DOHH2 (cell line): ENCODE measurements at regions not wholly inside any gene's neighbourhood (a gene's known extent, or its start where the extent isn't known, plus 50 kb on each side); places are given as distances from the start of the nearest gene placed in this dataset.

Experiments
- EZH2phosphoT487 ChIP-seq: fragments of 200-600 bp; sonication (generic); IDR thresholded peaks from 2 replicates; pipeline ENCODE4 v1.6.1; 2017; ENCODE audit warnings: borderline replicate concordance, mild to moderate bottlenecking, antibody characterized with exemption, low read length, moderate library complexity, mixed read lengths
- TF ChIP-seq, protein P1 (sequence below): fragments of 200-600 bp; sonication (generic); IDR thresholded peaks from one replicate; pipeline ENCODE4 v1.5.1; 2014; ENCODE audit warnings: antibody characterized with exemption, mild to moderate bottlenecking, low read depth, low read length; ENCODE audit not compliant: poor library complexity, severe bottlenecking

DNA sequence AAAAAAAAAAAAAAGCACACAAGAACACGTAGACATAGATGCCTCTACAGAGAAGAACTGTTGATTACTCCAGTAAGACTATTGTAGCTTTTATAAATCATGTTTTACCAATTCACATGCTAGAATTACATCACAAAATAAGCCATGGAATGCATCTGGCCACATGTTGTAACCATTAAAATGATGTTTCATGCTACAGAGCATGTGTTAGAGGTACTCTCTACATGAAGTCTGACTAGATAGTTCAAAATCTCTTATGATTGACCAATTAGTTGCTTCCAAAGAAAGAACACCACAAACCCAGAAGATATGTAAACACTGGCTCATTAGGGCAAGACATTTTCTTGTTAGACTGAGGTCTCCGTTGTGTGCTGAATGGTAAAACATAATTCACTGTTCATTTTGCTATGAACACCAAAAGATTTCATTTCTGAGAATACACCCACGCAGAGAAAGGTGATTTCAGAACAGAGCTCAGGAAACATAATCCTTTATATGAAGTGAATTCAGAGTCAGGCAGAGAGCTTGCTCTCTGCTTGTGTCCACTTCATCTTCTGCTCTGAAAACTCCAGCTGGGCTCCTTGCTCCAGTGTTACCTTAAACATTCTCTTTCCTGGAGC, 411.4 kb upstream of the SOX9 start:
- TF ChIP-seq, protein P1, sequence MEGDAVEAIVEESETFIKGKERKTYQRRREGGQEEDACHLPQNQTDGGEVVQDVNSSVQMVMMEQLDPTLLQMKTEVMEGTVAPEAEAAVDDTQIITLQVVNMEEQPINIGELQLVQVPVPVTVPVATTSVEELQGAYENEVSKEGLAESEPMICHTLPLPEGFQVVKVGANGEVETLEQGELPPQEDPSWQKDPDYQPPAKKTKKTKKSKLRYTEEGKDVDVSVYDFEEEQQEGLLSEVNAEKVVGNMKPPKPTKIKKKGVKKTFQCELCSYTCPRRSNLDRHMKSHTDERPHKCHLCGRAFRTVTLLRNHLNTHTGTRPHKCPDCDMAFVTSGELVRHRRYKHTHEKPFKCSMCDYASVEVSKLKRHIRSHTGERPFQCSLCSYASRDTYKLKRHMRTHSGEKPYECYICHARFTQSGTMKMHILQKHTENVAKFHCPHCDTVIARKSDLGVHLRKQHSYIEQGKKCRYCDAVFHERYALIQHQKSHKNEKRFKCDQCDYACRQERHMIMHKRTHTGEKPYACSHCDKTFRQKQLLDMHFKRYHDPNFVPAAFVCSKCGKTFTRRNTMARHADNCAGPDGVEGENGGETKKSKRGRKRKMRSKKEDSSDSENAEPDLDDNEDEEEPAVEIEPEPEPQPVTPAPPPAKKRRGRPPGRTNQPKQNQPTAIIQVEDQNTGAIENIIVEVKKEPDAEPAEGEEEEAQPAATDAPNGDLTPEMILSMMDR: no peak
- no peak for TF ChIP-seq EZH2phosphoT487
